CD4-positive, alpha-beta T cell treated with Interleukin-17A for 1 hour (primary cell): ENCODE measurements at regions not wholly inside any gene's neighbourhood (a gene's known extent, or its start where the extent isn't known, plus 50 kb on each side); places are given as distances from the start of the nearest gene placed in this dataset.
"Not testable (repeated sequence)": the region's sequence is repeated elsewhere in the genome, so short reads cannot be mapped to it uniquely, and the experiment has no call there.

ENCODE experiments used
- DNase-seq: peaks from one replicate; pipeline ENCODE4 v3.0.0-alpha.2; 2020

GRCh38 chr1:95536501-95536900, 302.5 kb downstream of the RWDD3 start:
- no peak for DNase-seq

- no peak for DNase-seq
Observed at GRCh38 chr1:95537176-95537575, 303.2 kb downstream of the RWDD3 start.

- not testable (repeated sequence) for DNase-seq
Observed at GRCh38 chr1:95538242-95538641, 304.2 kb downstream of the RWDD3 start.

GRCh38 chr1:95542936-95543335, 308.9 kb downstream of the RWDD3 start:
- no peak for DNase-seq

GRCh38 chr1:95547005-95547404, 313.0 kb downstream of the RWDD3 start:
- no peak for DNase-seq

- no peak for DNase-seq
Observed at GRCh38 chr1:95548211-95548610, 314.2 kb downstream of the RWDD3 start.

GRCh38 chr1:95551201-95551600, 317.2 kb downstream of the RWDD3 start:
- DNase-seq = no peak

- DNase-seq = no peak
Observed at GRCh38 chr1:95553595-95553994, 319.6 kb downstream of the RWDD3 start.

GRCh38 chr1:95554408-95554807, 320.4 kb downstream of the RWDD3 start:
- no peak for DNase-seq

GRCh38 chr1:95558791-95559190, 324.8 kb downstream of the RWDD3 start:
- no peak for DNase-seq

GRCh38 chr1:95561346-95561745, 327.3 kb downstream of the RWDD3 start:
- DNase-seq = no peak

GRCh38 chr1:95562230-95562629, 328.2 kb downstream of the RWDD3 start:
- no peak for DNase-seq

GRCh38 chr1:95572002-95572401, 338.0 kb downstream of the RWDD3 start:
- DNase-seq = no peak

- no peak for DNase-seq
Observed at GRCh38 chr1:95572962-95573361, 339.0 kb downstream of the RWDD3 start.

GRCh38 chr1:95575291-95575690, 341.3 kb downstream of the RWDD3 start:
- DNase-seq = no peak

- DNase-seq = no peak
Observed at GRCh38 chr1:95578462-95578861, 344.5 kb downstream of the RWDD3 start.

- no peak for DNase-seq
Observed at GRCh38 chr1:95582191-95582590, 348.2 kb downstream of the RWDD3 start.

- DNase-seq = no peak
Observed at GRCh38 chr1:95582746-95583145, 348.7 kb downstream of the RWDD3 start.

- no peak for DNase-seq
Observed at GRCh38 chr1:95583661-95584210, 349.7 kb downstream of the RWDD3 start.

- no peak for DNase-seq
Observed at GRCh38 chr1:95584315-95584714, 350.3 kb downstream of the RWDD3 start.

- no peak for DNase-seq
Observed at GRCh38 chr1:95604771-95605170, 370.8 kb downstream of the RWDD3 start.

- no peak for DNase-seq
Observed at GRCh38 chr1:95614197-95614596, 380.2 kb downstream of the RWDD3 start.

- no peak for DNase-seq
Observed at GRCh38 chr1:95615421-95615820, 381.4 kb downstream of the RWDD3 start.

GRCh38 chr1:95620076-95620475, 386.1 kb downstream of the RWDD3 start:
- no peak for DNase-seq

GRCh38 chr1:95622609-95623008, 388.6 kb downstream of the RWDD3 start:
- no peak for DNase-seq

GRCh38 chr1:95625224-95625623, 391.2 kb downstream of the RWDD3 start:
- no peak for DNase-seq
